Stimulated activated CD4-positive, alpha-beta T cell treated with anti-CD3 and anti-CD28 coated beads, Interleukin-1b, Interleukin-23, amount 100 ng/mL, for 1 hour (primary cell): ENCODE measurements at regions not wholly inside any gene's neighbourhood (a gene's known extent, or its start where the extent isn't known, plus 50 kb on each side); places are given as distances from the start of the nearest gene placed in this dataset.
"Not testable (repeated sequence)": the region's sequence is repeated elsewhere in the genome, so short reads cannot be mapped to it uniquely, and the experiment has no call there.

Experiments
- DNase-seq, 2 donors: peaks; one replicate each; pipeline ENCODE4 v3.0.0-alpha.2; 2020; ENCODE audit warnings: low read depth in 2 of 2

DNA sequence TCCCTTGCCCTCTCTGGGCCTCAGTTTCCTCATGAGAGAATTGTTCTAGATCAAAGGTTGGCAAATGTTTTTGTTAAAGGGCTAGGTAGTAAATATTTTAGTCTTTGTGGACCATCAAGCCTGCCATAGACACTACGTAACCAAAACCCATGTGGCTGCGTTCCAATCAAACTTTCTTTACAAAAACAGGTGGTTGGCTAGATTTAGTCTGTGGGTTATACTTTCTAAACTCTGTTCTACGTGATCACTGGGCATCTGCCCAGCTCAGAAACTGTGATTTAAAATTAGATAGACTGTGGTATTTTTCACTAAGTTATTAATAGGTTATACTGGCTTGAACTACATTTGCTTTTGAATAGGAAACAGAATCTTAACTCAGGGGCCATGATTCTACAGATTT is 149.8 kb upstream of the DCC start:
- DNase-seq = no peak

DNA sequence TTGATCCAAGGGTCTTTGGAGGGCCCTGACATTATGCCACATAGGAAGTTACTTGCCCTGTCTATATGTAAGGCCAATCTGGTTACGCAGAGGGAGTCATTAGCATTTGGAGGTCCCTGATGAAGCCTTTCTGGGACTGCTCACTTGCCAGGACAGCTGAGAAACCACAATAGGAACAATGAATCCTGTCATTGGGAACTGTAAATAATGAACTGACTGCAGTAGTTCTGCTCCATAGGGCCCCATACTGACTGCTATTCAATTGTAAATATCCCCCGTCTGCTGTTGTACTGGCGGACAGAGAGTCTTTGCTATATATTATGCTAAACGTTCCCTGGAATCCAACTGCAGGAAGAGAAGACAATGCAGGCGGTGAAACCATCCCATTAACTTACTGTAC is 149.4 kb upstream of the DCC start:
- DNase-seq = no peak

DNA sequence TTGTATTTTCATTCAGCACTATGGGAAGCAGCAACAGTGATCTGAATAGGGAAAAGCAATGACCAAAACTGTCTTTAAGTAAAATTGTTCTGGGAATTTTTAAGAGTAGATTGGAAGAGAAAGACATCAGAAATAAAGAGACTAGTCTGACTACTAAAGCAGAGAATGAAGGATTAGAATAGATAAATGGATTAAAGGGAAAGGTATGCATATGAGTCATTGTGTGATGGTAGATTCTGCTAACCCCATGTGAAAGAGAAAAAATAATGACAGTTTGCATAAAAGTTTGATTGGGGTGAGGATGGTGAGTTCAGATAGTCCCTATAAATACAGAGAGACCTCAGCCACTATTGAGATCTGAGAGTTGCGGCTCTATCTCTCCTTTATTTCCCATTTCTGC is 139.6 kb upstream of the DCC start:
- no peak for DNase-seq

DNA sequence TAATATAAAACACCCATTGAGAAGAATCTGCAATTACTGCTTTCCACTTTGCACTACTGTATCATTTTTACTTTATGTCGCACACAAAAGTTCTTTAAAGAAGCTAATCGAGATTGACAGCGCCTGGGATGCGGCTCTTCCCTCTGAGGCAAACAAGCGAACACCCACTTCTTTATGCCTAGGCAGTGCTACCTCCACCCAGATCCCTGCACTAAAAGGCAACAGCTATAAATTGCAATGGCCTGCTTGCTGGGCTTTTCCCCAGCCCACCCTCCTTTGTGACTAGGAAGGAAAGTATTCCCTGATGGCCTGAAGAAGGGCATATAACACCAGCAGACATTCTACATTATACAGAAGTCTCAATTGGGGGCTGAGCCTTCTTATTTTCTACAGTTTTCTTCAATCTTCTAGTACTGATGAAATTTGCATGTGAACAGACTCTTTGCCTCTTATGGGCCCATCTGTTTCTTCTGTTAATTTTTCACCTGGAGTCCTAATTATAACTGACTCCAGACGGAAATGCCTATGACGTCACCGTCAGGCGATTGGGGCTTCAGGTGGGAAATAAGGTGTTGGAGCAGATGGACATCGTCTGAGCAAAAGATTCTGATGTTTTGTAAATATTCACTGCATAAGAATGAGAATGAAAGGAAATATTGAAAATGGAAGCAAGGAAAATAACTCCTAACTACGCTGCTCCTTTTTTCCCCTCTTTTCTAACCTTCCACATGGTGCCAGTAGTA is 138.9 kb upstream of the DCC start:
- no peak for DNase-seq

DNA sequence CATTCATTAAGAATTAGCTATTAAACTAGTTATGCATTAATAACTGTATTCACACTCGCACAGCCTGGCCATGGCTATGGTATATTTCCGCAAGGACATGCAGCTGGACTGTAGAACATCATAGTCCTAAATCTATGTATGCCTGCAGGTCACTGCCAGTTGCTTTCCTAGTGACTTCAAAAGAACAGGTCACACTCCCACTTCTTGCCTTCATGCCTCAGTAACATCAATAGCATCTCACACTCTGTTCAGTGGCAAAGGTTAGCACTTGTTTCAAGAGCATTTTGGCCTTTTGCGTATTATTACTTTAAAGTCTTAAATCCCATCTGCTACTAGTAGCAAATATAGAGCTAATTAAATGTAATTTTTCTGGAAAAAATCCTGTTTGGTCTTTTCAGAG is 131.4 kb upstream of the DCC start:
- DNase-seq = no peak

DNA sequence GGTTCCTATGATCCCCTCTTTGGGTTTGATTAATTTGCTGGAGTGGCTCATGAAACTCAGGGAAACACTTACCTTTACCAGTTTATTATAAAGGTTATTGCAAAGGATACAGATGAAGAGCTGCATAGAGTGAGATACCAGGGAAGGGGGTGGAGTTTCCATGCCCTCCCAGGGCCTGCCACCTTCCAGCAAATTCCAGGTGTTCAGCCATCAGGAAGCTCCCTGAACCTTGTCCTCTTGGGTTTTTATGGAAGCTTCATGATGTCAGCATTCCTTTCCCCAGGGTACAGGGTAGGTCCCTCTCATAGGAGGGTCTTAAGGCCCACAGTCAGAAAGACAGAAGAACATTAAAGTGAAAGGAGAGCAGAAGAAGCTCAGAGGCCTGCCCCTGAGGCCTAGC is 123.9 kb upstream of the DCC start:
- DNase-seq = no peak

DNA sequence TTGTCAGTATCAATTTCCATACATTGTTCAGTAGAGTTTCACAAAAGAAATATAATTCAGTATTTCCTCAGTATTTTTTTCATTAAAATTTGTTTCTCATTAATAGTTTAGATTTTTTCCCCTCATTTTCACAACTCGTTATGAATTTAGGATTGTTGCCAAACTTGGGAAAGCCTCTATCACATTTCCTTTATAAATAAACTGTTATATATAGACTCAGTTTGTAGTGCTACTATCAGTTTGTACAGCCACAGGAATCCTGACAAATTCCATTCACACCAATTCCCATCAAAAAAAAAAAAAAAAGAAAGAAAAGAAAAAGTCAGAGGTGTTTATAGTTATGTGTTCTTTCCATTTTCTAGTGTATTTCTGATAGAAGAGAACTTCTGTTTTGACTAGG is 123.3 kb upstream of the DCC start:
- no peak for DNase-seq

DNA sequence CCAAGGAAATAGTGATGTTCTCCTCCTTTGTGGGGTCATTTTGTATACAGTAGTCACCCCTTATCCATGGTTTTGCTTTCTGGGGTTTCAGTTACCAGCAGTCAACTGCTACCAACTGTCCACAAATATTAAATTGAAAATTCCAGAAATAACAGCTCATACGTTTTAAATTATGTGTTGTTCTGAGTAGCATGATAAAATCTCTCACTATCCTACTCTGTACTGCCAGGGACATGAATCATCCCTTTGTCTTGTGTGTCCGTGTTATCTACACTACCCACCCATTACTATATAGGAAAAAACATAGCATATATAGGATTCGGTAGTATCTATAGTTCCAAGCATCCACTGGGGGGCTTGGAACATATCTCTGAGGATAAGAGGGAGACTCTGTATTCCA is 120.9 kb upstream of the DCC start:
- DNase-seq = no peak

DNA sequence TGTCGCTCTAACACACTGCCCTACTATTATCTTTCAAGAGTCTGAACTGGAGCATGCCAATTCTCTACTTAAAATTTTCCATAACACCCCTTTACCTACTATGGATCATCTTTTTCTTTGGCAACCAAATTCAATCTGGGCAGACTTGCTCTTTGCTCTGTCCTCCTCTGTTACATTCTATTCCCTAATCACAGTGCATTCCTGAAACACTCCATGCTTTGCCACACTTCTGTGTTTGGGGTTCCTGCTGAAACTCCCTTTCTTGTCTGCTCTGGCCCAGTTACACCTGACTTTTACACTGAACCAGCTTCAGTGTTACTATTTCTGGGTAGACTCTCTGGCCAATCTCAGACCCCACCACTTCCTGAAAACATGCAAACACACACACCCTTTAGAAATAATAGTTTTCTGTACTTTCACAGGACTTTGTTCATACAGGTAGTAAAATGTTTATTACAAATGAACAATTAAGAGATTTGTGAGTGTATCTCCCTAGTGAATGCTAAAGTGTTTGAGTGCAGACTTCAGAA is 119.9 kb upstream of the DCC start:
- DNase-seq = no peak

DNA sequence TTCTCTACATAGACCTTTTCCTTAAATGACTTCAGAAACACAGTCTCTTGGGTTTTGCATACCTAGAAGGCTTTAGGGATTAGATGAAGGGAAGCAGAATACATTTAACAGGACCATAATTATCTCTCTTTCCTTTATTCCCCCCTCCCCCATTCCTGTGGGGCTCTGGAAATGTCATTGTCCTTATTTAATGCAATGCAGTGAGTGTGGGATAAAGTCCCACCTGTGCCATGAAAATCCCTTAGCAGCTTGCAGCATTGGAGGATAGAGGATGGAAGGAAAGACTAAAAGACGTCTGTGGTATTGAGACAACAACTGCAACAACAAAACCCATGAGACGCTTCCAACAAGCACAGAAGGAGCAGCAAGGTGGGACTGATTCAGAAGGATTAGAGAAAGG is 117.8 kb upstream of the DCC start:
- no peak for DNase-seq

DNA sequence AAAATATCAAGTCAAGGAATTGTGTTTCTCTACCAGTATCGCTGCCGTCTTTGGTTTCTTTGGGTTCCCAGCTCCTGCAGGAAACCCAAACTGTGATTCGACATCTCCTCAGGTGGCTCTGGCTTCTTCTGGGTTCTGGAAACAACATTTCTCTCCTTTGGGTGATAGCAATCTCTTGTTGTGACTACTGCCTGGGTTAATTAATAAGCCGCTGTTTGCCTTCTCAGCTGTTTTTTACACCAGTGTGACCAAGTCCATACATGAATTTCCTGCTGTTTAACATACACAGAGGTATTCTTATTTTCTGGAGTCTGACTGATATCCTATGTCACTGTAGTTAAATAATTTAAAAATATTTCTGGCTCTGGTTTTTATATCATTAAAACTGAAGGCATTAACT is 112.5 kb upstream of the DCC start:
- no peak for DNase-seq

DNA sequence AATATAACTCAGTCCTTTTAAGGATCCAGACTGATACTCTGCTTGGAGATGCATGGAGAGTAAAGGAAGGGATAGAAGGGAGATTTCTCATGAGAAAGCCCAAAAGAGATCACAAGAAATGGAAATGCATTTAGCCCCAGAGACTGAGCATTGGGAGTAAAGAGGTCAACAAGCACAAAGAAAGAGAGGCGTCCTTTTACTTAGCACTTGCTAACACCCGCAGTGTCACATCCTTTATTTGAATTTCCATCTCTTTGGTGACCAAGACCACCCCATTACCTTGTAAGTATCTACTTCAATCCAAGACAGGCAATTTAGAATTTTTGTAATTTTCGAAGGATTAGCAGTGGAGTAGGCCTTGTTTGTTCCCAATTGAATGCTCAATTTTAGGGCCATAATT is 111.8 kb upstream of the DCC start:
- no peak for DNase-seq

DNA sequence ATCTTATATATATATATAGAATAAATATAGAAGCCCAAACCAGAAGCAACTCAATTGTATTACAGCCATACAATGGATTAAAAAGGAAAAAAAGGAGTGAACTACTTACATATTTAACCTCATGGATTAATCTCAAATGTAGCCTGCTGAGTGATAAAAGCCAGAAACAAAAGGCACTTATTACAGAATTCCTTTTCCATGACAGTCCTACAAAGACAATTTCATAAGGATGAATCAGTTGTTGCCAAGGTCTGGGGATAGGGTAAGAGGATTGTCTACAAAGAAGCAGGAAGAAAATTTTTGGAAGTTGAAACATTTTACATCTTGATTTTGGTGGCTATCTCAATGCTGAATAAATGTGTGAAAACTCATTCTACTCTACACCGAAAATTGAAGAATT is 103.9 kb upstream of the DCC start:
- DNase-seq = no peak

DNA sequence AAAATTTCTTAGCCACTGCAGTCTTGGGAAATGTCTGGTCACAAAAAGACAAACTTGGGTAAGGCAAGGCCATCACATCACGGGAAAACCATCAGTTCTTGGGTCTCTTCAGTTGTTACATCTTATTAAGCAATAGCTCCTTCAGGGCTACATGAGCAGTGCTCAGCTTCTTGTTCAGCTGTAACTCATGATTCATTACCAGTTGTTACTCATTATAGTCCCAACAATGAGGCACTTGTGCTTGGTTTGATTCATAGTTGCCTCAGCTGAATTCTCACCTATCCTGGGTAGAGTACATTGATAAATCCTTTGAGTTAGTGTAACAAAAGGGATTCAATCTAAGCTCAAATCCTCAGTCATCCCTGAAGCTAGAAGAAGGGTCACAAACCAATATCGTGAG is 102.4 kb upstream of the DCC start:
- no peak for DNase-seq

DNA sequence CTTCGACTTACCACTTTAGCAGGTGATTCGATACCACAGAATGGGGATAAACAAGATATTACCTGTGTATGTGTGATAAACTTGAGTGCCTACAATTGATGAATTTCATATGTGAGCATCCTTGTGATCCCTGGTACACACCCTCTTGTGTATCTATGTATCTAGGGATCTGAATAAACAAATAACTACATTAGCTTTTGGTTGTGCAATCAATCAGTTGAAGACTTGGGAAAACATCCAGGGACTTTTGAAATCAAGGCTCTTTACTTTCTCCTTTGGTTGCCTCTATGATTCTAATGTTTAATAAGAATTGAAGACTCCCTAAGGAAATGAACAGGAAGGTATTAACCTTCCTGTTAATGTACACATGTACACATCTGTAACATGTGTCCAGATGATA is 97.3 kb upstream of the DCC start:
- DNase-seq = no peak

DNA sequence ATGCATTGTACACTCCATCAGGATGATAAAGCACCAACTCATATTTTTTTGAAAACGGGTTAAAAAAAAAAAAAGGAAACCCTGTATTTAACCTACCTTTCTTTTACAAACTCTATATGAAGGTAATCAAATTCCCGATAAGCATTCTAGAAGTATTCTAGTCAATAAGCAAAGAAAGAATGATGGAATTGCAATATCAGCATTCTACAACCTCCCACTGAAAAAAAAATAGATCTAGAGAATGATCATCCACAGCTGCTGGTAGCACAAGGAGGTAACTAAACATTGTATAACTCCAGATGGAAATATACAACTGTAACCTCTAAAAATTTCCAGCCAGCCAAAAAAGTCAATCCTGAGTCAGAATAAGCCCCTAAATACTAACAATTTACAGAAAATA is 95.3 kb upstream of the DCC start:
- DNase-seq = no peak

DNA sequence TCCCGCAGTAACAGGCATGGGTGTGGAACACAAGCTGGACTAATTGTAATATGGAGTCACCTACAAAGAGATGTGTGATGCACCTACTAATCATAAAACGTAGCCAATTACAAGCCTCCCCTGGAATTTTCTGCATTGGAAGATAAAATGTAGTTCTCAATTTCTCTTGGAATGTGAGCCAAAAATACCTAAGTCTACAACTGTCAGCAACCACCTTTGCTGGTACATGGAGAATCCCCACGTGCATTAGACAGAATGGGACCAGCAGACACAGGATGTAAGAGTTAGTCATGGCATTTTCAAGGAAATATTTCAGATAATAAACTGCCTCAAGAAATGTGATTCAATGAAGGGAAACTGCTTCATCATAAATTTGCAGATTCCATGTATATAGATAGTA is 85.6 kb upstream of the DCC start:
- DNase-seq = no peak

DNA sequence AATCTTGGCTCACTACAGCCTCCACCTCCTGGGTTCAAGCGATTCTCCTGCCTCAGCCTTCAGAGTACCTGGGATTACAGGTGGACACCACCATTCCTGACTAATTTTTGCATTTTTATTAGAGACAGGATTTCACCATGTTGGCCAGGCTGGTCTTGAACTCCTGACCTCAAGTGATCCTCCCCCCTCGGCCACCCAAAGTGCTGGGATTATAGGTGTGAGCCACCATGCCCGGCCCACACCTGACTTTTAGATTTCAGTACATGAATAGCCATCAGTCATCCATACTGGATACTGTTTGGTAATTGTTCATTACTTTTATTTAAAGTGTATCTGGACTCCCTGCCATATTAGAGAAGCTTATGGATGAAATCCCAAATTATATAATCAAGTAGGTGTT is 82.6 kb upstream of the DCC start:
- DNase-seq = not testable (repeated sequence)

DNA sequence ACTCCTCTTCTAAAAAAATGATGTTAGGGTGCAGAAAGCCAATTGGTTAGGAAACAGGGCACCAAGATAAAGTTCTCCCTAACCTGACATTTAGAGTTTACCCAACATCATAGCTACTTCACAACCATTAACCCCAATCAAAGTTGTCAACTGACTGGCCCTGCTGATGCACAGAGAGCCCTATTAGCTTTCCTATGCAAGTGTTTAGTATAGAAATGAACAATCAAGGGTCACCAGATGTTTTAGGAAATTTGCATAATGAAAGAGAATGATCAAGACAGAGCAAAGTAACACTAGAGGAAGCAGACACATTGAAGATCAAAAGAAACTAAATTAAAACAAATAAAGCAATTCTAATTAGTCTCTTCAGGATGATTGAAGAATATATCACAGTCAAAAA is 64.2 kb upstream of the DCC start:
- no peak for DNase-seq

DNA sequence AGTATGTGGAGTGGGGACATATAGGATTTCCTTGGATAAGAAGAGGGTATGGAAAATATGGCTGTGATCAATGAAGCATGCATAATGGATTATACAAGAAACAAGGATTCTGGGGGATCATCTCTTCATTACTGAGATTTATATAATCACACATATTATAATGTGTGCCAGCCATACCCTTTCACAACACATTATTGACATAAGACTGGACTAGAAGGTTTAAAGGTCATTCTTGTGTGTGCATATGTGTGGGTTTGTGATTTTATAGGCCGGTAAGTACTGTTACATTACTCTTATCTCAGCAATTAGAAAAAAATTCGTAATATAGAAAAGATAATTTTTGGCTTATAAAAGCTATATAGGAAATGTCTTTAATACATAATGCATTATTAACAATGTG is 62.2 kb upstream of the DCC start:
- DNase-seq = no peak

DNA sequence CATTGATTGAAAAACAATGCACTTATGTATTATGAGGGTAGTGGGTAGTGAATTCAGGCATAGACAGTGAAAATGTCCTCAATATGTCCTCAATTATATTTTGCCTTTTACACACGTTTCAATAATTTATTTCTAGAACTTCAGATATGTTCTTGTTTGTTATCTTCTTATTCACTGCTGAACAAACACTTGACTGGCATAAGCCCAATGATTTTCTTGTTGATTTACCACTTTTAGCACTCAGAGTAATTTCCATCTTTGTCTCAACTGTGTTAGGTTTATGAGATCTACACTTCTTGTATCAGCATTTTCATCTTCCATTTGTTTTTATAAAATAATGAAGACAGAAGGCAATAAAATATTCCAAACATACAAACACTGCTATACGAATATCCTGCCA is 61.8 kb upstream of the DCC start:
- no peak for DNase-seq

DNA sequence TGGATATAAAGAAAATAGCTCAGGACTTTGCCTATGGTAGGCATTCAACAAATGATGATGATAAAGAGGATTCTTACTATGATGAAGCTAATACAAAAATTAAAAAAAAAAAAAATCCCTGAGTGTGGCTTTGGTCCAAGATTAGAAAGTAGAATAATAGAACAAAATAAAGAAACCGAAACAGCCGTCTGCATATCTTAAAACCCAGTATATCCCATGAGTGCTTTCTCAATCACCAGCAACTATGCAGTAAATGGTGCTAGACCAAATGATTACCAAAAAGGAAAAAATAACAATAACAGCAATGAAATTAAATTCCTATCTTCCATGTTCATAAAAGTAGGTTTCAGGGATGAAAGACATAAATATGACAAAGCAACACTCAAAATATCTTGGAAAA is 59.3 kb upstream of the DCC start:
- no peak for DNase-seq

DNA sequence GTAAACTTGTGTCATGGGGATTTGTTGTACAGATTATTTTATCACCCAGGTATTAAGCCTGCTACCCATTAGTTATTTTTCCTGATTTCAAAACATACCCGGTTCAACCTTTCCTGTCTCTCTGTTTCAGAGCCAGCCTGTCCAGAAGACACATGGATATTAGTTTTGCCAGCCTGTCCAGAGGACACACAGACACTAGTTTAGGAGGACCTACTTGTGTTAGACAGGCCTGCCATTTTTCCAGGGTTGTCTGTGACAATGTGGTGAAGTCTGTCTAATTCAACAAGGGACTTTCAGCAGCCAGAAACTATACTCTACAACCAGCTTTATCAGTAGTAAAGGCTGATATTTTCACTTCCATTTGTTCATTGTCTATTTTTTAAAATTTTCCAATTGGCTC is 56.1 kb upstream of the DCC start:
- no peak for DNase-seq

DNA sequence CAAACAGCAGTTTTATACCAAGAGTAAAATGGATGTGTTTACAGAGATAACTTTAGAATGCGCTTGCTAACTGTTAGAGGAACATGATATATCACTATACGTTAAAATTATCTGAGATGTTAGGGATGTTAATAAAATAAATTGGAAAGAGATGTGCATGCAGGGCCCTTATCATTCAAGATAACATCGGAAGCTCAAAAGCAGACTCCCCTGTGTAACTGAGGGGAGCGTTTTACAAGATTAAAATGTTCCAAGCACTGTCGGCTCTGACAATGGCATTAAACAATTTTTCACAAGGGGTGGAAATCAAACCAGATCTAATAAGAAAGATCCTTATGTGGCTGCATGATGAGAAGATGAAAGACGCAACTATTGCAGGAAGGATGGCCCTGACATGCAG is 53.3 kb upstream of the DCC start:
- no peak for DNase-seq
